ENCODE measurements at regions not wholly inside any gene's neighbourhood (a gene's known extent, or its start where the extent isn't known, plus 50 kb on each side); places are given as distances from the start of the nearest gene placed in this dataset.

DNA sequence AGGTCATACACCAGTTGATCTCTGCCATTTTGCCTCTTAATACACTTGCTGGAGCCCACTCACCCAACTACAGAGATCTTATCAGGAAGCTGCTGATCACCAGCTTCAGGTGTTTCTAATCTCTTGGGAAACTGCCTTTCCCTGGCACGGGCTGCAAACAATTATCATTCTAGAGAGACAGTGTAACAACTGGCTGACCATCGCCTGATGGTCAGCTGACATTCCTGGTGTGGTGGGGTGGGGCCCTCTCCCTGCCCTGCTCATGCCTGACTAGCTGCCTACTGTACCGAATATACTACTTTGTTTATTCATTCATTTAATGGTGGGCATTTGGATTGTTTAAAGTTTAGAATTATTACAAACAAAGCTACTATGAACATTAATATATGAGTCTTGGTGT lies 311.5 kb downstream of the CBLN2 start:
- TF ChIP-seq, protein P1, sequence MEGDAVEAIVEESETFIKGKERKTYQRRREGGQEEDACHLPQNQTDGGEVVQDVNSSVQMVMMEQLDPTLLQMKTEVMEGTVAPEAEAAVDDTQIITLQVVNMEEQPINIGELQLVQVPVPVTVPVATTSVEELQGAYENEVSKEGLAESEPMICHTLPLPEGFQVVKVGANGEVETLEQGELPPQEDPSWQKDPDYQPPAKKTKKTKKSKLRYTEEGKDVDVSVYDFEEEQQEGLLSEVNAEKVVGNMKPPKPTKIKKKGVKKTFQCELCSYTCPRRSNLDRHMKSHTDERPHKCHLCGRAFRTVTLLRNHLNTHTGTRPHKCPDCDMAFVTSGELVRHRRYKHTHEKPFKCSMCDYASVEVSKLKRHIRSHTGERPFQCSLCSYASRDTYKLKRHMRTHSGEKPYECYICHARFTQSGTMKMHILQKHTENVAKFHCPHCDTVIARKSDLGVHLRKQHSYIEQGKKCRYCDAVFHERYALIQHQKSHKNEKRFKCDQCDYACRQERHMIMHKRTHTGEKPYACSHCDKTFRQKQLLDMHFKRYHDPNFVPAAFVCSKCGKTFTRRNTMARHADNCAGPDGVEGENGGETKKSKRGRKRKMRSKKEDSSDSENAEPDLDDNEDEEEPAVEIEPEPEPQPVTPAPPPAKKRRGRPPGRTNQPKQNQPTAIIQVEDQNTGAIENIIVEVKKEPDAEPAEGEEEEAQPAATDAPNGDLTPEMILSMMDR (IDR thresholded peaks at IDR 0.05) = no peak
- no peak for TF ChIP-seq POLR2A (IDR thresholded peaks at IDR 0.05)
